GM18508 (cell line): ENCODE measurements at regions not wholly inside any gene's neighbourhood (a gene's known extent, or its start where the extent isn't known, plus 50 kb on each side); places are given as distances from the start of the nearest gene placed in this dataset.

Experiments used
- ATAC-seq: cut with Tn5 transposase; IDR thresholded peaks from one replicate; pipeline ENCODE4 v1.9.1; 2021; ENCODE audit warnings: moderate number of reproducible peaks; ENCODE audit not compliant: insufficient read depth, unreplicated experiment

- no peak for ATAC-seq
Measured at GRCh38 chr21:23292292-23292691, 2294.1 kb downstream of the NCAM2 start.

GRCh38 chr21:23281917-23282316 is 2283.7 kb downstream of the NCAM2 start:
- ATAC-seq: no peak

- ATAC-seq: no peak
Measured at GRCh38 chr21:23249760-23250159, 2251.6 kb downstream of the NCAM2 start.

- ATAC-seq: no peak
Measured at GRCh38 chr21:23247334-23247733, 2249.1 kb downstream of the NCAM2 start.

- ATAC-seq: no peak
Measured at GRCh38 chr21:23245255-23245654, 2247.0 kb downstream of the NCAM2 start.

GRCh38 chr21:23223882-23224281 is 2225.7 kb downstream of the NCAM2 start:
- no peak for ATAC-seq

GRCh38 chr21:23218667-23219066 is 2220.5 kb downstream of the NCAM2 start:
- ATAC-seq: no peak

- no peak for ATAC-seq
Measured at GRCh38 chr21:23217597-23217996, 2219.4 kb downstream of the NCAM2 start.

- no peak for ATAC-seq
Measured at GRCh38 chr21:23215261-23215660, 2217.1 kb downstream of the NCAM2 start.
